ENCODE measurements at regions not wholly inside any gene's neighbourhood (a gene's known extent, or its start where the extent isn't known, plus 50 kb on each side); places are given as distances from the start of the nearest gene placed in this dataset.

DNA sequence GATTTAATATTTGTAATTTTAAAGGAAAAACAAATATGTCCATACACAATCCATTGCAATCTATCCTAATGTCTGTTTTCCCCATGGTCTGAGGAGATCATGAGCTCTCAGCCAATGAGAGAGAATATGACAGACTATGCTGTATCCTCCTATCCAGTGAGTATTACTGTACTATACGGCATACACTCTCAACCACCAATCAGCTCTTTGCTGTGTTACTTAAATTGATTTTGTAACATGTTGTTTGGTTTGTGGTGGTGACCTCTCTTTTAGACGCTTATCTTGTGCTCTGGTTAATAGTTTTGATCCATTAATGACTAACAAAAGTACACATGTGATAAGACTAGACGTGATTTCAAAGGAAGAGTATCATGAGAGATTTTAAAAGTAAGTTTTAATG lies 231.5 kb upstream of the FOXN3 start:
- no peak overlapping the region for H3K4me3 ChIP-seq (ENCODE audit: extremely low read depth, insufficient read depth, low read length, poor library complexity, severe bottlenecking)
- H3K9me3 ChIP-seq (ENCODE audit: control insufficient read depth, low read length) = no peaks in the 10 kb centered on the region
- no CpG with 5 or more reads among the region's 3 CpGs for WGBS, 2 experiments (ENCODE audit: insufficient coverage in 2 of 2)
- no peak overlapping the region for H3K27ac ChIP-seq (ENCODE audit: low read depth, low read length, severe bottlenecking)
- H3K4me1 ChIP-seq (ENCODE audit: control insufficient read depth, insufficient read depth, low read length, poor library complexity, severe bottlenecking) = no peaks in the 10 kb centered on the region
- H3K36me3 ChIP-seq (ENCODE audit: control insufficient read depth, insufficient read depth, low read length) = no peaks in the 10 kb centered on the region

DNA sequence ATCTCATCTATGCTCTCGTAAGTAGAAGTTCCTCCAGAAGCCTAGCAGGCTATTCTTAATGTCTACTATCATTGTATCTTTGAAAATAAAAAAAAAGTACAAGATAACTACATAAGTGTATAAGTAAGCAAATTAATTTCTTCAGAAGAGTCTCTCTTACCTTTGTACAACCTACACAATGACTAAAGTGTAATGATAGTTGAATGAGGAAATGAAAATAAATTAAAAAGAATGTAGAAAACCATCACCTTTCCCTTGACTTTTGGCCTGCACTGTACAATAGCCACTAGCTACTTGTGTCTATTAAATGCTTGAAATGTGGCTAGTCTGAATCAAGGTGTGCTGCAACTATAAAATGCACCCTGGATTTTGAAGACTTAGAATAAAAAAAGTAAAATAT lies 229.9 kb upstream of the FOXN3 start:
- no peak overlapping the region for H3K27ac ChIP-seq (ENCODE audit: low read depth, low read length, severe bottlenecking)
- H3K4me3 ChIP-seq (ENCODE audit: extremely low read depth, insufficient read depth, low read length, poor library complexity, severe bottlenecking) = no peak overlapping the region
- no peaks in the 10 kb centered on the region for H3K36me3 ChIP-seq (ENCODE audit: control insufficient read depth, insufficient read depth, low read length)
- H3K9me3 ChIP-seq (ENCODE audit: control insufficient read depth, low read length) = no peaks in the 10 kb centered on the region
- no CpG with 5 or more reads among the region's 1 CpG for WGBS, 2 experiments (ENCODE audit: insufficient coverage in 2 of 2)
- no peaks in the 10 kb centered on the region for H3K4me1 ChIP-seq (ENCODE audit: control insufficient read depth, insufficient read depth, low read length, poor library complexity, severe bottlenecking)

DNA sequence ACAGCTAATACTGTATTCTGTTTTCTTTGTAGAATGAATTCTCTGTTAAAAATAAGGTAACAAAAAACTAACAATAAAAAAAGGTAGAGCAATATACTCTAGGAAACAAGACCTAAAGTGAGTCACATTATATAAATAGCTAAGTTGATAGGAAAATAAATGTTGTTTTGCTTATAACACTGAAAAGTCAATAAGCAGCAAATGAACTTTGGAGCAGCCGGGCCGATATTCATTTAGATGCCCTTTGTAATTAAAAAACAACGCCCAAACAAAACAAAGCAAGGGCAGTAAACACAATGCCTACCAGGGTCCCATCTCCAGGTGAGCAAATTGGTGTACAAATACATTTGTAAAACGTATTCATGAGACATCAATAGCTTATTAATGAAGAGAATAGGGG lies 227.6 kb upstream of the FOXN3 start:
- no peaks in the 10 kb centered on the region for H3K9me3 ChIP-seq (ENCODE audit: control insufficient read depth, low read length)
- no peak overlapping the region for H3K4me3 ChIP-seq (ENCODE audit: extremely low read depth, insufficient read depth, low read length, poor library complexity, severe bottlenecking)
- H3K4me1 ChIP-seq (ENCODE audit: control insufficient read depth, insufficient read depth, low read length, poor library complexity, severe bottlenecking) = no peaks in the 10 kb centered on the region
- WGBS, 2 experiments (ENCODE audit: insufficient coverage in 2 of 2) = 92% methylated on average over 4 of the region's 4 CpGs; no CpG with 5 or more reads in 1 of the 2 experiments
- H3K36me3 ChIP-seq (ENCODE audit: control insufficient read depth, insufficient read depth, low read length) = no peaks in the 10 kb centered on the region
- no peak overlapping the region for H3K27ac ChIP-seq (ENCODE audit: low read depth, low read length, severe bottlenecking)

DNA sequence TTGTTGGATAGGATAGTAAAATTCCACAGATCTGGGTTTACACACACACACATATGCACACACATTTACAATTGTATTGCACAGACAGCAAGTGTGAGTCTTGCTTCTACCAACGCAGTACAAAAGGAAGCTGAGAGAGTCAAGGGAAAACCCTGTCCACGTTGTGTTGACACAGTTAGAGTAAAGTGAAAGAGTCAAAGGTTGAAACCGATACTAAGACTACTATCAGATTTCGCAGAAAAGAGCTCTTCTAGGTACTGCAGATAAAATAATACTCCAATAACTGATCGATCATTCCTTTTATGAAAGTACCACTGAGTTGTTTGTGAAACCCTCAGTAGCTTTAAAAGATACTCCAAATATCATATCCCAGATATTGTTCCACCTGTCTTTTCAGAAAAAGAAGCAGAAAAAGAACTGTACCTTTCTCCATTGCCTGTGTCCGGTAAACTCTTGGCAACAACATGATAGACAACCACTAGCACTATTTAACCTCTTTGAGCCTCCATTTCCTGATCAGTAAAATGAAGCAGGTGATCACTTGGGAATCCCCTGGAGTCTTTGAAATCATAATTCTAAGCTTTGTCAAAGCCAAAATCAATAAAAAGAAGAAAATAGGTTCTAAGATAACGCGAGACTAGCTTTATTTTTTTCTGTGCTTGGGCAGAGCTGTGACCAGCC lies 224.6 kb upstream of the FOXN3 start:
- Histone ChIP-seq H3K4me1 (ENCODE audit: control insufficient read depth, insufficient read depth, low read length, poor library complexity, severe bottlenecking) (no peaks in the 10 kb centered on the region), H3K9me3 (ENCODE audit: control insufficient read depth, low read length) (no peaks in the 10 kb centered on the region), H3K4me3 (ENCODE audit: extremely low read depth, insufficient read depth, low read length, poor library complexity, severe bottlenecking) (no peak overlapping the region), H3K36me3 (ENCODE audit: control insufficient read depth, insufficient read depth, low read length) (no peaks in the 10 kb centered on the region), H3K27ac (ENCODE audit: low read depth, low read length, severe bottlenecking) (no peak overlapping the region)
- WGBS, 2 experiments (ENCODE audit: insufficient coverage in 2 of 2) = 67 to 76% methylated on average over 3 to 4 of the region's 8 CpGs

DNA sequence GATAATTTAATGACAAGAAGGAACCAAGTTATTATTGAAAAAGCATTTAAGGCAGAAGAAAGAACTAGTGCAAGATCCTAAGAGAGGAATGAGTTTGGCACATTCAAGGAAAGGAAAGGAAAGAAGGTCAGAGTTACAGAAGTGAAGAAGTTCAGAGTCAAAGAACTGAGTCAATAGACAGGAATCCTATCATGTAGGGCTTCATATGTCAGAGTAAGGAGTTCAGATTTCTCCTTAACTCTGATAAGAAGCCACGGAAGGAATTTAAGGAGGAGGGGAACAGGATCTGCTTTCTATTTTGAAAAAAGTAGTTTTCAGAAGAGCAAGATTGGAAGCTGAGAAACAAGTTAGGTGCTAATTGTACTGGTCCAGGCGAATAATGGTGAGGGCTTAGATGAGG lies 223.1 kb upstream of the FOXN3 start:
- H3K4me1 ChIP-seq (ENCODE audit: control insufficient read depth, insufficient read depth, low read length, poor library complexity, severe bottlenecking) = no peaks in the 10 kb centered on the region
- 86 to 100% methylated on average over 1 to 2 of the region's 2 CpGs for WGBS, 2 experiments (ENCODE audit: insufficient coverage in 2 of 2)
- H3K36me3 ChIP-seq (ENCODE audit: control insufficient read depth, insufficient read depth, low read length) = no peaks in the 10 kb centered on the region
- no peak overlapping the region for H3K4me3 ChIP-seq (ENCODE audit: extremely low read depth, insufficient read depth, low read length, poor library complexity, severe bottlenecking)
- H3K27ac ChIP-seq (ENCODE audit: low read depth, low read length, severe bottlenecking) = no peak overlapping the region
- H3K9me3 ChIP-seq (ENCODE audit: control insufficient read depth, low read length) = no peaks in the 10 kb centered on the region

DNA sequence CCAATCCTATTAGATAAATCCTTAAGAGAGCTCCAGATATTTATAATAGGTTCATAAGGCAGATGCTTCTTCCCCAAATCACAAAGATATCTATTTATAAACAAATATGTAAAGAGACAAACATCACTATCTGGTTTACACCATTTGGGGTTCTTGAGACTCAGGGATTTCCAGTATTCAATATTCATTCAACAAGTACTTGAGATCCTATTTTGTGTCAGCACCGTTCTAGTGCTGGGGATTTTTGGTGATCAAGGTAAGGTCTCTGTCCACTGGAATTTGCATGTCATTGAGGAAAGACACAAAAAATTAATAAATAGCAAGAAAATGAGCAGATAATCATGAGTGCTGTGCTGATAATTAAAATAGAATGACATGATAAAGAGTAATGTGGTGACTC lies 222.7 kb upstream of the FOXN3 start:
- H3K4me1 ChIP-seq (ENCODE audit: control insufficient read depth, insufficient read depth, low read length, poor library complexity, severe bottlenecking) = no peaks in the 10 kb centered on the region
- no CpG with 5 or more reads among the region's 1 CpG for WGBS, 2 experiments (ENCODE audit: insufficient coverage in 2 of 2)
- no peak overlapping the region for H3K4me3 ChIP-seq (ENCODE audit: extremely low read depth, insufficient read depth, low read length, poor library complexity, severe bottlenecking)
- no peak overlapping the region for H3K27ac ChIP-seq (ENCODE audit: low read depth, low read length, severe bottlenecking)
- no peaks in the 10 kb centered on the region for H3K9me3 ChIP-seq (ENCODE audit: control insufficient read depth, low read length)
- no peaks in the 10 kb centered on the region for H3K36me3 ChIP-seq (ENCODE audit: control insufficient read depth, insufficient read depth, low read length)

DNA sequence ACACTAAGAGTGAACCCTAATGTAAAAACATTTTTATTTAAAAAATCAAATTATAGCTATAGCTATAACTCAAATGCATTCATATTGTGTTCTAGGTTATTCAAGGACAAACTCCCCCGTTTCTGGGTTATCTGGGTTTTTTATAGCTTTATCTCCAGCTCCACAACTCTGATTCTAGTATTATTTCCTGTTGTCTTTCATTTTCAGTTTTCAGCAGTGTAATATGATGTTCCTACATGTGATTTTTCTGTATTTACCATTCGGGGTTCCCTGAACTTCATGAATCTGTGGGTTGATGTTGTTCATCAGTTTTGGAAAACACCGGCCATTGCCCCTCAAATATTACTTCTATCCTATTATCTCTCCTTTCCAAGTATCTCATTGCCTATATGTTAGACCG lies 221.9 kb upstream of the FOXN3 start:
- H3K27ac ChIP-seq (ENCODE audit: low read depth, low read length, severe bottlenecking) = no peak overlapping the region
- H3K4me3 ChIP-seq (ENCODE audit: extremely low read depth, insufficient read depth, low read length, poor library complexity, severe bottlenecking) = no peak overlapping the region
- no peaks in the 10 kb centered on the region for H3K36me3 ChIP-seq (ENCODE audit: control insufficient read depth, insufficient read depth, low read length)
- no peaks in the 10 kb centered on the region for H3K9me3 ChIP-seq (ENCODE audit: control insufficient read depth, low read length)
- 100% methylated on average over 1 to 3 of the region's 4 CpGs for WGBS, 2 experiments (ENCODE audit: insufficient coverage in 2 of 2)
- H3K4me1 ChIP-seq (ENCODE audit: control insufficient read depth, insufficient read depth, low read length, poor library complexity, severe bottlenecking) = no peaks in the 10 kb centered on the region

DNA sequence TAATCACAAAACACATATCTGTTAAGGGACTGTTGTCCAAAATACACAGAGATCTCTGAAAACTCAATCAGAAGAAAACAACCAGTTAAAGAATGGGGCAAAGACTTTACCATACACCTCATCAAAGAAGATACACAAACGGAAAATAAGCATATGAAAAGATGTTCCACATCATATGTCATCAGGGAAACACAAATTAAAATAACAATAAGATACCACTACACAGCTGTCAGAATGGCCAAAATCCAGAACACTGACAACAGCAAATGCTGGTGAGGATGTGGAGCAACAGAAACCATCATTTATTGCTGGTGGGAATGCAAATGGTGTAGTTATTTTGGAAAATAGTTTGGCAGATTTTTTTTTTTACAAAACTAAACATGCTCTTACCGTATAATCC lies 220.5 kb upstream of the FOXN3 start:
- H3K4me1 ChIP-seq (ENCODE audit: control insufficient read depth, insufficient read depth, low read length, poor library complexity, severe bottlenecking) = no peaks in the 10 kb centered on the region
- H3K9me3 ChIP-seq (ENCODE audit: control insufficient read depth, low read length) = no peaks in the 10 kb centered on the region
- WGBS, 2 experiments (ENCODE audit: insufficient coverage in 2 of 2) = 60% methylated on average over 1 of the region's 2 CpGs; no CpG with 5 or more reads in 1 of the 2 experiments

DNA sequence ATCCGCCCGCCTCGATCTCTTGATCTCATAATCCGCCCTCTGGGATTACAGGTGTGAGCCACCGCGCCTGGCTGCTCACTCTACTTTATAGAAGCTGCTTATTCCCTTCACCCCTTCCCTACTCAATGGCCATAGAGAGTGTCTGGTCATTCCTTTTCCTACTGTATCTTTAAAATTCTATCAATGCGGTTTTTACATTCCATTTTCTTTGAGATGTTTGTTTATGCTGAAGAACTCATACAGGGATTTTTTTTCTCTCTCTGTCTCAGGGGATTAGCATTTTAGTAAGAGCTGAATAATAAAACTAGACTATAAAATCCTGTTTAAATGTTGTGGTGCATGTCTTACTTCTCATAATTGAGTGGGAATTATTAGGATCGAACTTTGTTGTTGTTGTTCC lies 218.6 kb upstream of the FOXN3 start:
- Histone ChIP-seq H3K36me3 (ENCODE audit: control insufficient read depth, insufficient read depth, low read length) (no peaks in the 10 kb centered on the region), H3K27ac (ENCODE audit: low read depth, low read length, severe bottlenecking) (no peak overlapping the region), H3K9me3 (ENCODE audit: control insufficient read depth, low read length) (no peaks in the 10 kb centered on the region), H3K4me3 (ENCODE audit: extremely low read depth, insufficient read depth, low read length, poor library complexity, severe bottlenecking) (no peak overlapping the region), H3K4me1 (ENCODE audit: control insufficient read depth, insufficient read depth, low read length, poor library complexity, severe bottlenecking) (peaks cover 4% of the 10 kb centered on the region)
- WGBS, 2 experiments (ENCODE audit: insufficient coverage in 2 of 2) = 98 to 100% methylated on average over 6 to 7 of the region's 8 CpGs

More for the DNA sequence above, 220.5 kb upstream of the FOXN3 start:
- no peaks in the 10 kb centered on the region for H3K36me3 ChIP-seq (ENCODE audit: control insufficient read depth, insufficient read depth, low read length)
- H3K4me3 ChIP-seq (ENCODE audit: extremely low read depth, insufficient read depth, low read length, poor library complexity, severe bottlenecking) = no peak overlapping the region
- H3K27ac ChIP-seq (ENCODE audit: low read depth, low read length, severe bottlenecking) = no peak overlapping the region

DNA sequence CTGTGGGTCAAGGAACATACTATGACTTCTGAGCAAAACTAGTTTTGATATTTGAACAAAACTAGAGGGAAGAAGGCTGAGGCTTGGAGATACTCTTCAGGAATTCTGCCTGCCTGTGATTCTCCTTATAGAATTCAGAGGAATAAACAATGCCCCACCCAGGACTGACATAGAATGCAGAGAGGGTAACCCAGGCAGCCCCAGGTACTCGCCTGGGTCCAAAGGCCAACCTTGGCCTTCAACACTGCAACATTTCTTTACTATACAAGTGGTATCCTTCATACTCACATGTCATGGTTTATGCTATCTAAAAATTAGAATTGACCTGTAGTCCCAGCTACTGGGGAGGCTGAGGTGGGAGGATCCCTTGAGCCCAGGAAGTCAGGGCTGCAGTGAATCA lies 217.0 kb upstream of the FOXN3 start:
- WGBS, 2 experiments (ENCODE audit: insufficient coverage in 2 of 2) = no CpG with 5 or more reads among the region's 1 CpG
- Histone ChIP-seq H3K36me3 (ENCODE audit: control insufficient read depth, insufficient read depth, low read length) (no peaks in the 10 kb centered on the region), H3K9me3 (ENCODE audit: control insufficient read depth, low read length) (no peaks in the 10 kb centered on the region), H3K4me1 (ENCODE audit: control insufficient read depth, insufficient read depth, low read length, poor library complexity, severe bottlenecking) (peaks cover 11% of the 10 kb centered on the region), H3K4me3 (ENCODE audit: extremely low read depth, insufficient read depth, low read length, poor library complexity, severe bottlenecking) (no peak overlapping the region), H3K27ac (ENCODE audit: low read depth, low read length, severe bottlenecking) (no peak overlapping the region)

DNA sequence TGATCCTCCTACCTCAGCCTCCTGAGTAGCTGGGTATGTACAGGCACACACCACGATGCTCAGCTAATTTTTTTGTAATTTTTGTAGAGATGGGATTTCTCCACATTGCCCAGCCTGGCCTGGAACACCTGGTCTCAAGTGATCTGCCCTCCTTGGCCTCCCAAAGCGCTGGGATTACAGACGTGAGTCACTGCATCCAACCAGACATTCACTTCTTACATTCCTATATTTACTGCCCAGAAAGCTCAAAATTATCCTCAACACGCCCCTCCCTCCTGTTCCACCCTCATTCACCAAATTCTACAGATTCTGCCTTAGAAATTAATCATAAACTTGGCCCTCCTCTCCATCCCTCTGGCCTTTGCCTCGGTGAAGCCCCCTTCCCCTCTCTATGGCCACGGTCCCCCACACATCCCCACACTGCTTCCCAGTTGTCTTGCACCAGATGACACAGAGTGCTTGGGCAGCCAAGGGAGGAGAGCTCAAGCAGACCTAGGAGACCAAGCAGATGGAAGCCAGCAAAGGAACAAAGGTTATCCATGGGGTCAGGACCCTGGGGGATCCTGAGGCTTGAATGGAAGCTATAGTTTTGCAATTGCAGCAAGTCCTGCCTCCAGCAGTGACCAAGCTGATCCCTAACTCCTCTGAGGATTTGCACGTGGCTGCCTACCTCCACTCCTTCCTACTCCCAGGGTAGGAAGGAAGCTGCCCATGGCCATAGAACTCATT lies 213.2 kb upstream of the FOXN3 start:
- no peaks in the 10 kb centered on the region for H3K9me3 ChIP-seq (ENCODE audit: control insufficient read depth, low read length)
- H3K36me3 ChIP-seq (ENCODE audit: control insufficient read depth, insufficient read depth, low read length) = no peaks in the 10 kb centered on the region
- H3K27ac ChIP-seq (ENCODE audit: low read depth, low read length, severe bottlenecking) = peak overlapping the region; percentile 81
- peaks cover 11% of the 10 kb centered on the region for H3K4me1 ChIP-seq (ENCODE audit: control insufficient read depth, insufficient read depth, low read length, poor library complexity, severe bottlenecking)
- no peak overlapping the region for H3K4me3 ChIP-seq (ENCODE audit: extremely low read depth, insufficient read depth, low read length, poor library complexity, severe bottlenecking)
- WGBS, 2 experiments (ENCODE audit: insufficient coverage in 2 of 2) = 77 to 83% methylated on average over 3 to 5 of the region's 7 CpGs

All from mesodermal cell (in vitro differentiated cells).